ENCODE measurements at regions not wholly inside any gene's neighbourhood (a gene's known extent, or its start where the extent isn't known, plus 50 kb on each side); places are given as distances from the start of the nearest gene placed in this dataset.

DNA sequence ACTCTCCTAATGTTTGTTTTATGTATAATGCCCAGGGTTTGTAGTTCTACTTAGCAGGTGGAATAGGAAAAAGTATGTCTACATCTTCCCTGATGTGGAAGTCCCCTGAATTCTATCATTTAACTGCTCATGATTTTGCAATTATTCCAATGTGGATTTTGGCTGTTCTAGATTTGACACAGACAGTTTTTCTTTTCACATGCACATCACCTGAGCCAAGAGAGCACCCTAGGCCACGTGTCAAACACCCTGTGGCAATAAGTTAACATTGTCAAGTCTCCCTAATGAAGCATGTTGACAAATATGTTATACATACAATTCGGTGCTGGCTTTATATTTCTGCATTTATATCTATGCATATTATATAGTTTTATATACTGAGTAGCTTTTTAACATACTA lies 70.0 kb upstream of the SUCLG2 start:
- H3K4me1 ChIP-seq (ENCODE audit: control insufficient read depth, insufficient read depth, low read length): no peaks in the 10 kb centered on the region
- peaks cover 4% of the 10 kb centered on the region for H3K9me3 ChIP-seq (ENCODE audit: control insufficient read depth, low read length)
- WGBS, 2 experiments: 88% methylated on average over 2 of the region's 2 CpGs; no CpG with 5 or more reads in 1 of the 2 experiments
- no peak overlapping the region for H3K27ac ChIP-seq (ENCODE audit: insufficient read depth, low read depth, low read length, poor library complexity, severe bottlenecking)
- no peak overlapping the region for H3K4me3 ChIP-seq (ENCODE audit: insufficient read depth, low read depth, low read length)
- no peaks in the 10 kb centered on the region for H3K36me3 ChIP-seq (ENCODE audit: control insufficient read depth, insufficient read depth, low read length)
- no peaks in the 10 kb centered on the region for H3K27me3 ChIP-seq (ENCODE audit: control insufficient read depth, insufficient read depth, low read length, poor library complexity, severe bottlenecking)

DNA sequence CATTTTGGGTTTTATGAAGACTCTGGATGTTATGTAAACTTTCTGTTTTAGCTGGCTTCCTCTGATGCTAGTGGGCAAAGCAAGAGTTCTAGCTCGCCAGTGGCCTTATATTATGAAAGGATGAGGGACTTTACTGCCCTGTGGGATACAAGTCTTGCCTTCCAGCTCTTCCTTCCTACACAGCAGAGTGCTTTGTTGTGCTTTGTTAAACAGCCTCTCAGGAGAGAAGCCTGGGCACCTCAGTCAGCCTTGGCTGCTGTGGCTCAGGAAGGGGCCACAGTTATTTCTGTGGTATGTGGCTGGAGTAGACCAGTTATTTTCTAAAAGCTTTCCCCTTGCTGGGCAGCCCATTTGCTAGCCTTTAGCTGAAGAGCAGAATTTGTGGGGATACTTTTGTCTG lies 69.5 kb upstream of the SUCLG2 start:
- Histone ChIP-seq H3K27me3 (ENCODE audit: control insufficient read depth, insufficient read depth, low read length, poor library complexity, severe bottlenecking) (no peaks in the 10 kb centered on the region), H3K9me3 (ENCODE audit: control insufficient read depth, low read length) (peaks cover 4% of the 10 kb centered on the region), H3K4me3 (ENCODE audit: insufficient read depth, low read depth, low read length) (no peak overlapping the region), H3K36me3 (ENCODE audit: control insufficient read depth, insufficient read depth, low read length) (no peaks in the 10 kb centered on the region), H3K27ac (ENCODE audit: insufficient read depth, low read depth, low read length, poor library complexity, severe bottlenecking) (no peak overlapping the region), H3K4me1 (ENCODE audit: control insufficient read depth, insufficient read depth, low read length) (no peaks in the 10 kb centered on the region)
- 25 to 71% methylated on average over 1 of the region's 1 CpG for WGBS, 2 experiments

DNA sequence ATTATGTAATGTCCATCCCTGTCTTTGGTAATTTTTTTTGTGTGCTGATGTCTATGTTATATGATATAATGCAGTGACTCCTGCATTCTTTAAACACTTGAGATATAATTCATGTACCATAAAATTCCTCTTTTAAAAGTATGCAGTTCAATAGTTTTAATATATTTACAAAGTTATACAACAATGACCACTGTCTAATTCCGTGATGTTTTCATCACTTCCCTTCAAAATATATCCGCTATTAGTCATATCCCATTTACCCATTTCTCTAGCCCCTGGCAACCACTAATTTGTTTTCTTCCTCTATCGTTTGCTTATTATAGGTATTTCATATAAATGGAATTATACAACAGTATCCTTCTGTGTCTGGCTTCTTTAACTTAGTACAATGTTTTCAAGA lies 64.9 kb upstream of the SUCLG2 start:
- 92 to 95% methylated on average over 2 of the region's 3 CpGs for WGBS, 2 experiments
- Histone ChIP-seq H3K4me1 (ENCODE audit: control insufficient read depth, insufficient read depth, low read length) (no peaks in the 10 kb centered on the region), H3K9me3 (ENCODE audit: control insufficient read depth, low read length) (no peaks in the 10 kb centered on the region), H3K27me3 (ENCODE audit: control insufficient read depth, insufficient read depth, low read length, poor library complexity, severe bottlenecking) (no peaks in the 10 kb centered on the region), H3K4me3 (ENCODE audit: insufficient read depth, low read depth, low read length) (no peak overlapping the region), H3K36me3 (ENCODE audit: control insufficient read depth, insufficient read depth, low read length) (no peaks in the 10 kb centered on the region), H3K27ac (ENCODE audit: insufficient read depth, low read depth, low read length, poor library complexity, severe bottlenecking) (no peak overlapping the region)

- Histone ChIP-seq H3K9me3 (ENCODE audit: control insufficient read depth, low read length) (no peaks in the 10 kb centered on the region), H3K4me3 (ENCODE audit: insufficient read depth, low read depth, low read length) (no peak overlapping the region), H3K36me3 (ENCODE audit: control insufficient read depth, insufficient read depth, low read length) (no peaks in the 10 kb centered on the region), H3K27me3 (ENCODE audit: control insufficient read depth, insufficient read depth, low read length, poor library complexity, severe bottlenecking) (no peaks in the 10 kb centered on the region), H3K27ac (ENCODE audit: insufficient read depth, low read depth, low read length, poor library complexity, severe bottlenecking) (no peak overlapping the region), H3K4me1 (ENCODE audit: control insufficient read depth, insufficient read depth, low read length) (no peaks in the 10 kb centered on the region)
- WGBS, 2 experiments: 95% methylated on average over 5 of the region's 5 CpGs
Measured at GRCh38 chr3:67715971-67716370, 61.6 kb upstream of the SUCLG2 start.

- WGBS, 2 experiments: 89 to 90% methylated on average over 3 of the region's 3 CpGs
- Histone ChIP-seq H3K9me3 (ENCODE audit: control insufficient read depth, low read length) (no peaks in the 10 kb centered on the region), H3K36me3 (ENCODE audit: control insufficient read depth, insufficient read depth, low read length) (no peaks in the 10 kb centered on the region)
Measured at GRCh38 chr3:67713764-67714469, 59.5 kb upstream of the SUCLG2 start.

GRCh38 chr3:67712259-67712658 lies 57.8 kb upstream of the SUCLG2 start:
- Histone ChIP-seq H3K4me1 (ENCODE audit: control insufficient read depth, insufficient read depth, low read length) (no peaks in the 10 kb centered on the region), H3K27ac (ENCODE audit: insufficient read depth, low read depth, low read length, poor library complexity, severe bottlenecking) (no peak overlapping the region), H3K27me3 (ENCODE audit: control insufficient read depth, insufficient read depth, low read length, poor library complexity, severe bottlenecking) (no peaks in the 10 kb centered on the region), H3K9me3 (ENCODE audit: control insufficient read depth, low read length) (no peaks in the 10 kb centered on the region), H3K36me3 (ENCODE audit: control insufficient read depth, insufficient read depth, low read length) (no peaks in the 10 kb centered on the region), H3K4me3 (ENCODE audit: insufficient read depth, low read depth, low read length) (no peak overlapping the region)

More at GRCh38 chr3:67713764-67714469, 59.5 kb upstream of the SUCLG2 start:
- H3K4me3 ChIP-seq (ENCODE audit: insufficient read depth, low read depth, low read length): no peak overlapping the region
- no peak overlapping the region for H3K27ac ChIP-seq (ENCODE audit: insufficient read depth, low read depth, low read length, poor library complexity, severe bottlenecking)
- H3K4me1 ChIP-seq (ENCODE audit: control insufficient read depth, insufficient read depth, low read length): no peaks in the 10 kb centered on the region
- no peaks in the 10 kb centered on the region for H3K27me3 ChIP-seq (ENCODE audit: control insufficient read depth, insufficient read depth, low read length, poor library complexity, severe bottlenecking)

DNA sequence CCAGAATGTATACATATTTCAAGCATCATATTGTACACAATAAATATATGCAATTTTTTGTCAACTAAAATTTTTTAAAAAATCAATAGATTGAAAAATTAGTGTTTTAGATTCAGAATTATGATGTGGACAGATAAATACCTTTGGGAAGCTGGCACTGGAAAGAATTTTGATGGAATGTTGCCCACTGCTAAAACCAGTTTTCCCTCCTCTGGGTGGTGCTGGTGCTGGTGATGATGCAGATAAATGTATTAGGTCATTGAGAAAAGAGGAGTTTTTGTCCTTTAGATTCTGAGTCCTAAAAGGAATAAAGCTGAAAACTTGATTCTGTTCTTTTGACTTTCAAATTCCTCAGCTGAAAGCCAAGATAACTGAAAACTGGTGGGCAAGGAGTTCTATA lies 56.0 kb upstream of the SUCLG2 start:
- Histone ChIP-seq H3K27me3 (ENCODE audit: control insufficient read depth, insufficient read depth, low read length, poor library complexity, severe bottlenecking) (no peaks in the 10 kb centered on the region), H3K4me1 (ENCODE audit: control insufficient read depth, insufficient read depth, low read length) (no peaks in the 10 kb centered on the region), H3K9me3 (ENCODE audit: control insufficient read depth, low read length) (no peaks in the 10 kb centered on the region), H3K4me3 (ENCODE audit: insufficient read depth, low read depth, low read length) (no peak overlapping the region), H3K36me3 (ENCODE audit: control insufficient read depth, insufficient read depth, low read length) (no peaks in the 10 kb centered on the region), H3K27ac (ENCODE audit: insufficient read depth, low read depth, low read length, poor library complexity, severe bottlenecking) (no peak overlapping the region)

- H3K27ac ChIP-seq (ENCODE audit: insufficient read depth, low read depth, low read length, poor library complexity, severe bottlenecking): no peak overlapping the region
- no peaks in the 10 kb centered on the region for H3K9me3 ChIP-seq (ENCODE audit: control insufficient read depth, low read length)
- H3K27me3 ChIP-seq (ENCODE audit: control insufficient read depth, insufficient read depth, low read length, poor library complexity, severe bottlenecking): no peaks in the 10 kb centered on the region
- WGBS, 2 experiments: 61 to 77% methylated on average over 3 to 4 of the region's 4 CpGs
- H3K36me3 ChIP-seq (ENCODE audit: control insufficient read depth, insufficient read depth, low read length): no peaks in the 10 kb centered on the region
- H3K4me3 ChIP-seq (ENCODE audit: insufficient read depth, low read depth, low read length): no peak overlapping the region
- H3K4me1 ChIP-seq (ENCODE audit: control insufficient read depth, insufficient read depth, low read length): no peaks in the 10 kb centered on the region
Measured at GRCh38 chr3:67706934-67707333, 52.5 kb upstream of the SUCLG2 start.

DNA sequence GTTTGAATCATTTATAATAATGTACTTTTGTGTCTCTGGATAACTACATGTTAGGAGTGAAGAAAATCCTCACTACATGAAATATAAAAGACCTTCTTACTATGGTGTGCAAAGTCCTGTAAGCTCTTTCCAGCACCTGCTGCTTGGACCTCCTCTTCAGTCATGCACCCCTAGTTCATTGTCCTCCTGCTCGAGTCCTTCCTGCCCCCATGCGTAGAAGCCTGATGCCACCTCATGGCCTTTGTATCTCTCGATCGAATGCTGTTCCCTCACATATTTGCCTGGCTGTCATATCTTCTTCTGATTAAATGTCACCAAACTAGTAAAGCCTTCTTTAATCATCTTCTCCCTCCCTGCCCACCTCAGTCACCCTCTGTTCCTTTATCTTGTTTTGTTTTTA lies 49.9 kb upstream of the SUCLG2 start:
- no peaks in the 10 kb centered on the region for H3K9me3 ChIP-seq (ENCODE audit: control insufficient read depth, low read length)
- H3K27me3 ChIP-seq (ENCODE audit: control insufficient read depth, insufficient read depth, low read length, poor library complexity, severe bottlenecking): no peaks in the 10 kb centered on the region
- 89 to 91% methylated on average over 4 of the region's 4 CpGs for WGBS, 2 experiments
- H3K4me3 ChIP-seq (ENCODE audit: insufficient read depth, low read depth, low read length): no peak overlapping the region
- H3K27ac ChIP-seq (ENCODE audit: insufficient read depth, low read depth, low read length, poor library complexity, severe bottlenecking): no peak overlapping the region
- no peaks in the 10 kb centered on the region for H3K4me1 ChIP-seq (ENCODE audit: control insufficient read depth, insufficient read depth, low read length)
- H3K36me3 ChIP-seq (ENCODE audit: control insufficient read depth, insufficient read depth, low read length): no peaks in the 10 kb centered on the region

All from ectodermal cell (in vitro differentiated cells).